ENCODE measurements at regions not wholly inside any gene's neighbourhood (a gene's known extent, or its start where the extent isn't known, plus 50 kb on each side); places are given as distances from the start of the nearest gene placed in this dataset.

GRCh38 chr6:6508643-6509042 is 79.9 kb upstream of the LY86 start:
- Mint-ChIP-seq H3K4me1 (no peaks in the 10 kb centered on the region), H3K9me3 (ENCODE audit: insufficient read depth) (peaks cover 4% of the 10 kb centered on the region), H3K4me3 (no peak overlapping the region), H3K27ac (no peak overlapping the region), H3K27me3 (peaks cover 7% of the 10 kb centered on the region)
- no peaks in the 10 kb centered on the region for H4K20me1 ChIP-seq (ENCODE audit: control insufficient read depth, insufficient read depth, low read length, poor library complexity, severe bottlenecking)
- no peaks in the 10 kb centered on the region for H3K9me3 ChIP-seq (ENCODE audit: control extremely low read depth in 1 of 3, control insufficient read depth in 2 of 3, insufficient read depth in 1 of 3, low read length in 2 of 3)
- no peak overlapping the region for H3K9ac ChIP-seq (ENCODE audit: low read length)
- no peaks in the 10 kb centered on the region for H3K27me3 ChIP-seq (replicated peaks in 1 of 4; ENCODE audit: control extremely low read depth in 1 of 4, control insufficient read depth in 3 of 4, insufficient read depth in 4 of 4, low read length in 3 of 4)
- peaks cover 0 to under 1% of the 10 kb centered on the region in 2 donors for H3K4me1 ChIP-seq (ENCODE audit: control insufficient read depth in 2 of 2, insufficient read depth in 2 of 2, low read length in 2 of 2)
- no peaks in the 10 kb centered on the region for H3K79me2 ChIP-seq (ENCODE audit: control insufficient read depth, insufficient read depth, low read length)
- no peak for DNase-seq
- H3K4me2 ChIP-seq (replicated peaks; ENCODE audit: low read depth, low read length, poor library complexity, severe bottlenecking) = no peak overlapping the region
- H3K4me3 ChIP-seq (ENCODE audit: control extremely low read depth in 1 of 5, extremely low read depth in 1 of 5, insufficient read depth in 1 of 5, low read depth in 2 of 5, low read length in 4 of 5) = no peak overlapping the region
- ChIA-PET POLR2A (no interaction called here), CTCF (no interaction called here)
- H2AFZ ChIP-seq (ENCODE audit: insufficient read depth, low read depth, low read length, poor library complexity, severe bottlenecking) = no peak overlapping the region
- no CpG with 5 or more reads among the region's 2 CpGs for WGBS (ENCODE audit: insufficient coverage)
- no peak overlapping the region for H3K27ac ChIP-seq (ENCODE audit: low read length in 2 of 2)
- ATAC-seq (ENCODE audit: low read depth) = no peak
- H3K36me3 ChIP-seq (replicated peaks in 1 of 2; ENCODE audit: control extremely low read depth in 1 of 2, control insufficient read depth in 1 of 2, extremely low read depth in 1 of 2, insufficient read depth in 2 of 2, low read length in 1 of 2) = no peaks in the 10 kb centered on the region
- no peak for TF ChIP-seq CTCF (IDR thresholded peaks at IDR 0.05)
- TF ChIP-seq EZH2 (IDR thresholded peaks at IDR 0.05; ENCODE audit: borderline replicate concordance, insufficient read depth, low read depth, low read length, poor library complexity, severe bottlenecking) = no peak
- intact Hi-C loops (cut with micrococcal nuclease) = no loop called here

GRCh38 chr6:6509284-6509683 is 79.2 kb upstream of the LY86 start:
- Histone ChIP-seq H3K79me2 (ENCODE audit: control insufficient read depth, insufficient read depth, low read length) (no peaks in the 10 kb centered on the region), H4K20me1 (ENCODE audit: control insufficient read depth, insufficient read depth, low read length, poor library complexity, severe bottlenecking) (no peaks in the 10 kb centered on the region), H3K4me2 (replicated peaks; ENCODE audit: low read depth, low read length, poor library complexity, severe bottlenecking) (no peak overlapping the region), H3K27ac (ENCODE audit: low read length in 2 of 2) (no peak overlapping the region), H3K9me3 (ENCODE audit: control extremely low read depth in 1 of 3, control insufficient read depth in 2 of 3, insufficient read depth in 1 of 3, low read length in 2 of 3) (no peaks in the 10 kb centered on the region), H3K27me3 (replicated peaks in 1 of 4; ENCODE audit: control extremely low read depth in 1 of 4, control insufficient read depth in 3 of 4, insufficient read depth in 4 of 4, low read length in 3 of 4) (no peaks in the 10 kb centered on the region), H3K9ac (ENCODE audit: low read length) (no peak overlapping the region), H3K4me1 (ENCODE audit: control insufficient read depth in 2 of 2, insufficient read depth in 2 of 2, low read length in 2 of 2) (no peaks in the 10 kb centered on the region), H3K4me3 (ENCODE audit: control extremely low read depth in 1 of 5, extremely low read depth in 1 of 5, insufficient read depth in 1 of 5, low read depth in 2 of 5, low read length in 4 of 5) (no peak overlapping the region), H3K36me3 (replicated peaks in 1 of 2; ENCODE audit: control extremely low read depth in 1 of 2, control insufficient read depth in 1 of 2, extremely low read depth in 1 of 2, insufficient read depth in 2 of 2, low read length in 1 of 2) (no peaks in the 10 kb centered on the region), H2AFZ (ENCODE audit: insufficient read depth, low read depth, low read length, poor library complexity, severe bottlenecking) (no peak overlapping the region)
- CTCF ChIA-PET = no interaction called here
- no peak overlapping the region for H3K4me3 Mint-ChIP-seq
- 100% methylated on average over 2 of the region's 4 CpGs for WGBS (ENCODE audit: insufficient coverage)
- DNase-seq (no peak), ATAC-seq (ENCODE audit: low read depth) (no peak)
- intact Hi-C loops (cut with micrococcal nuclease) = no loop called here
- H3K9me3 Mint-ChIP-seq (ENCODE audit: insufficient read depth) = peaks cover 4% of the 10 kb centered on the region
- no peak overlapping the region for H3K27ac Mint-ChIP-seq
- no peaks in the 10 kb centered on the region for H3K4me1 Mint-ChIP-seq
- peaks cover 7% of the 10 kb centered on the region for H3K27me3 Mint-ChIP-seq
- POLR2A ChIA-PET = no interaction called here
- TF ChIP-seq CTCF (IDR thresholded peaks at IDR 0.05) (no peak), EZH2 (IDR thresholded peaks at IDR 0.05; ENCODE audit: borderline replicate concordance, insufficient read depth, low read depth, low read length, poor library complexity, severe bottlenecking) (no peak)
